NB4 (cell line): ENCODE measurements at regions not wholly inside any gene's neighbourhood (a gene's known extent, or its start where the extent isn't known, plus 50 kb on each side); places are given as distances from the start of the nearest gene placed in this dataset.

ENCODE experiments used
- DNase-seq: peaks from one replicate; pipeline ENCODE4 v3.0.0; 2010; ENCODE audit warnings: low read depth
- H3K4me3 ChIP-seq: one replicate; pipeline ENCODE4 v1.5.1; 2011; ENCODE audit warnings: mild to moderate bottlenecking, low read depth, low read length, moderate library complexity
- CTCF ChIP-seq: IDR thresholded peaks from one replicate; pipeline ENCODE4 v1.5.1; 2012; ENCODE audit warnings: low read depth, low read length
- MAX ChIP-seq: IDR thresholded peaks from 2 replicates; pipeline ENCODE4 v1.6.1; 2011; ENCODE audit warnings: low read depth, low read length
- MYC ChIP-seq: IDR thresholded peaks from 2 replicates; pipeline ENCODE4 v1.6.1; 2011; ENCODE audit warnings: low read depth, low read length
- POLR2A ChIP-seq: IDR thresholded peaks from 2 replicates; pipeline ENCODE4 v1.6.1; 2011; ENCODE audit warnings: mild to moderate bottlenecking; ENCODE audit not compliant: insufficient read length; ENCODE audit errors: extremely low read depth

- H3K4me3 ChIP-seq = no peak overlapping the region
- TF ChIP-seq MYC (no peak), POLR2A (no peak), CTCF (no peak), MAX (no peak)
- DNase-seq = no peak
Observed at GRCh38 chr5:3322642-3323041, 273.0 kb upstream of the IRX1 start.

GRCh38 chr5:3321923-3322322 is 273.7 kb upstream of the IRX1 start:
- TF ChIP-seq POLR2A (no peak), MYC (no peak), MAX (no peak), CTCF (no peak)

GRCh38 chr5:3321119-3321760 is 274.4 kb upstream of the IRX1 start:
- no peak for DNase-seq
- H3K4me3 ChIP-seq = no peak overlapping the region
- TF ChIP-seq CTCF = no peak
- no peak for TF ChIP-seq MAX
- no peak for TF ChIP-seq MYC
- no peak for TF ChIP-seq POLR2A

More at GRCh38 chr5:3321923-3322322, 273.7 kb upstream of the IRX1 start:
- no peak overlapping the region for H3K4me3 ChIP-seq
- no peak for DNase-seq

GRCh38 chr5:3320317-3320875 is 275.2 kb upstream of the IRX1 start:
- no peak for DNase-seq
- TF ChIP-seq POLR2A (no peak), MYC (no peak), CTCF (no peak), MAX (no peak)
- no peak overlapping the region for H3K4me3 ChIP-seq

- TF ChIP-seq MYC = no peak
- TF ChIP-seq CTCF = no peak
- TF ChIP-seq MAX = no peak
- TF ChIP-seq POLR2A = no peak
- no peak overlapping the region for H3K4me3 ChIP-seq
- DNase-seq = no peak
Observed at GRCh38 chr5:3317051-3317795, 278.4 kb upstream of the IRX1 start.
